Cardiac fibroblast (primary cell): ENCODE measurements at regions not wholly inside any gene's neighbourhood (a gene's known extent, or its start where the extent isn't known, plus 50 kb on each side); places are given as distances from the start of the nearest gene placed in this dataset.

ENCODE experiments used
- DNase-seq, 2 donors: peaks; one replicate each; pipeline versions ENCODE4 v3.0.0 to v3.0.0-alpha.2; 2010; ENCODE audit warnings: low read depth in 2 of 2
- H3K4me3 ChIP-seq, 2 donors: replicated peaks in 1 of 2; 1 replicate in 1 of 2; 2 replicates in 1 of 2; pipeline ENCODE4 v1.5.1; 2011; ENCODE audit warnings: low read depth in 2 of 2, low read length in 2 of 2, mild to moderate bottlenecking in 2 of 2, moderate library complexity in 1 of 2
- CTCF ChIP-seq: IDR thresholded peaks from one replicate; pipeline ENCODE4 v1.5.1; 2011; ENCODE audit warnings: low read depth, mild to moderate bottlenecking, low read length, inconsistent platforms

- no peak overlapping the region for H3K4me3 ChIP-seq
- TF ChIP-seq CTCF, result no peak
- DNase-seq, result no peak
Observed at GRCh38 chr15:62790546-62790945, 252.0 kb upstream of the TPM1 start.

GRCh38 chr15:62791694-62792093 is 250.9 kb upstream of the TPM1 start:
- DNase-seq, result no peak
- no peak overlapping the region for H3K4me3 ChIP-seq
- no peak for TF ChIP-seq CTCF

DNA sequence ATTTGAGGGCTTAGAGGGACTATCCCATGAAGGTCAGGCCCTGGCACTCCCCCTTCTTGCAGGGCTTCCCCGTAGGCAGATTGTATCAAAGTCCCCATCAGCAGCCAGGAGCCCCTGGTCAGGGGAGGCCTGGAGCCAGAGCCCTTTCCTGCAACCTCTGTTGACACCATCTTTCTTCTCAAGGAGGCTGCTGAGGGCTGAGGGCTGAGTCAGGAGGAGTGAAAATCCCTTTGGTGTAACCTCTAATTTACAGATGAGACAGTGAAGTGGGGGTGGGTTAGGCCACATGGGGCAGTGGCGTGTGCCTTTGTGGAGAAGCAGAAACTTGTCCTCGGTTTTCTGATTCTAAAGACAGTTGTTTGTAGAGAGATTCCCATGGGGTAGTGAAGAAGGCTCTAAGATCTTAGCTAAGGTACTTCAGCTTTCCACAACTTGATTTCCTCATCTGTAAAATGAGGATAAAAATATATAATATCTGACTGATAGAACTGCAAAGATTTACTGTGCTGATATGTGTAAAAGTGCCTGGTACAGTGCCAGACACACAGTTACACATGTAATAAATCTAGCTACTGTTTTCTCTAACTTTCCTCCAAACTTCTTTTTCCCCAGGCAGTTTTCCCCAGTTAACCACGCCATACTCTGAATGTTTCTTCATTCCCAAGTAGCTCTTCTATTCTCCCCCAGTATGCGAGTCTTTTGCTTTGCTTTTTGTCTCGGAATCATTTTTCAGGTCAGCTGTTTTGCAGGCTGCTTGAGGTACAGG is 249.4 kb upstream of the TPM1 start:
- no peak overlapping the region for H3K4me3 ChIP-seq
- DNase-seq, result no peak
- TF ChIP-seq CTCF, result no peak

- no peak for TF ChIP-seq CTCF
- DNase-seq, result no peak
- no peak overlapping the region for H3K4me3 ChIP-seq
Observed at GRCh38 chr15:62793752-62794144, 248.8 kb upstream of the TPM1 start.

- TF ChIP-seq CTCF, result no peak
- no peak for DNase-seq
- H3K4me3 ChIP-seq, result no peak overlapping the region
Observed at GRCh38 chr15:62795171-62795570, 247.4 kb upstream of the TPM1 start.

DNA sequence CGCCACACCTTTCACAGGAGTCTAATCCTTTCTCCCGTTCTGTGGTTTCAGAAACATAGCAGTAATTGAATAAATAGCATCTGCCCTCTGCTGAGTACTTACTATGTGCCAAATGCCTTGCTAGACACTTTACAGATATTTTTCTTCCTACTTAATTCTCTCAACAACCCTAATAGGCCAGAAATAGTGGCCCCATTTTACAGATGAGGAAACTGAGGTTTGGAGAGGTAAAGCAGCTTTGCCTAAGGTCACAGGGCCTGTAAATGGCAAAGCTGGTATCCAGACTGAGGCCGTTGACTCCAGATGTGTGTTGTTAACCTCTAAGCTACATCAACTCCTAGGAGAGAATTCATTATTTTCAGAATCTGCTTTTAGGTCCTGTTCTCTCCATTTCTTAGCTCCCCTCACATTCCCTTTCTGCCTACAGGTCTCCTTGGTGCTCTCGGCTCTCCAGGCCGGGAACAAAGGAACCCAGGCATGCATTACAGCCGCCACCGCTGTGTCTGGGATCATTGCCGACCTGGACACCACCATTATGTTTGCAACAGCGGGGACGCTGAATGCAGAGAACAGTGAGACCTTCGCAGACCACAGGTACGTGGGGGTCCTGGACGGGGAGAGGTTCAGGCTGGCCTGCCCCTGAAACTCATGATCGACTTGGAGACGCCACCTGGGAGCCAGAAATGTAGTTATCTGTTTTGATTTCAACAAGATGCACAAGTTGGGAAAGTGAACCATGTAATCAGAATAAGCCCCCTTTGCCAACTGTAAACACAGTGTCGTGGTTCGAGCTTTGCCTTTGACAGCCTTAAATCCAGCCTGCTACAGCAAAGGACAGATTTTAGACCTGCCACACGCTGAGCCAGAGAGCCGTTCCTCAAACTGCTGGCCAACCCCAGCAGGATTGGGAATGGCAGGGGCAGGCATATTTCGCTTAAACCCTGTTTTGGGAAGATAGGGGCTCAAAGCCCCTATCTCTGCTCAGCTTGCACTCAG is 246.5 kb upstream of the TPM1 start:
- TF ChIP-seq CTCF, result no peak
- DNase-seq, result no peak
- H3K4me3 ChIP-seq, result no peak overlapping the region
